GM12874 (cell line): ENCODE measurements at regions not wholly inside any gene's neighbourhood (a gene's known extent, or its start where the extent isn't known, plus 50 kb on each side); places are given as distances from the start of the nearest gene placed in this dataset.

Experiments
- TF ChIP-seq, protein P1 (sequence below): IDR thresholded peaks from 2 replicates; pipeline ENCODE4 v1.5.1; 2011; ENCODE audit warnings: low read depth, mild to moderate bottlenecking, control low read depth, low read length, moderate library complexity; ENCODE audit not compliant: insufficient read depth

DNA sequence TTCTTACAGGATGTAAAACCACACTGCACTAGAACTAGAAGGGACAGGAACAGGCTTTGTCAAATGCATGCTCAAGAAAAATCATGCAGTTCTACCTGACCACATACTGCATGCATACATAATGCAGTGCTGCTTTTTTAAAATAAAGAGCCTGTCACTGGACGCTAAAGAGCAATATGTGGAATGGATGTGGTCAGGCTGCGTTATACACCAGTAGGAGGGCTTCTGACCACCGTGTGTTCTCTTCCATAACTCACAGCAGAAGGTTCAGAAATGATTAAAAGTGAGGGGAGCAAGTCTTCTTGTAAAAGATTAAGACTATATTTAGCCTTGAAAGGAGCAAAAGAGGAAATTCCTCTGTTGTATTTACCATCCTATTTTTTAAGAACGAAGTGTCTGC lies 392.0 kb downstream of the EMP1 start:
- TF ChIP-seq, protein P1, sequence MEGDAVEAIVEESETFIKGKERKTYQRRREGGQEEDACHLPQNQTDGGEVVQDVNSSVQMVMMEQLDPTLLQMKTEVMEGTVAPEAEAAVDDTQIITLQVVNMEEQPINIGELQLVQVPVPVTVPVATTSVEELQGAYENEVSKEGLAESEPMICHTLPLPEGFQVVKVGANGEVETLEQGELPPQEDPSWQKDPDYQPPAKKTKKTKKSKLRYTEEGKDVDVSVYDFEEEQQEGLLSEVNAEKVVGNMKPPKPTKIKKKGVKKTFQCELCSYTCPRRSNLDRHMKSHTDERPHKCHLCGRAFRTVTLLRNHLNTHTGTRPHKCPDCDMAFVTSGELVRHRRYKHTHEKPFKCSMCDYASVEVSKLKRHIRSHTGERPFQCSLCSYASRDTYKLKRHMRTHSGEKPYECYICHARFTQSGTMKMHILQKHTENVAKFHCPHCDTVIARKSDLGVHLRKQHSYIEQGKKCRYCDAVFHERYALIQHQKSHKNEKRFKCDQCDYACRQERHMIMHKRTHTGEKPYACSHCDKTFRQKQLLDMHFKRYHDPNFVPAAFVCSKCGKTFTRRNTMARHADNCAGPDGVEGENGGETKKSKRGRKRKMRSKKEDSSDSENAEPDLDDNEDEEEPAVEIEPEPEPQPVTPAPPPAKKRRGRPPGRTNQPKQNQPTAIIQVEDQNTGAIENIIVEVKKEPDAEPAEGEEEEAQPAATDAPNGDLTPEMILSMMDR, result no peak

DNA sequence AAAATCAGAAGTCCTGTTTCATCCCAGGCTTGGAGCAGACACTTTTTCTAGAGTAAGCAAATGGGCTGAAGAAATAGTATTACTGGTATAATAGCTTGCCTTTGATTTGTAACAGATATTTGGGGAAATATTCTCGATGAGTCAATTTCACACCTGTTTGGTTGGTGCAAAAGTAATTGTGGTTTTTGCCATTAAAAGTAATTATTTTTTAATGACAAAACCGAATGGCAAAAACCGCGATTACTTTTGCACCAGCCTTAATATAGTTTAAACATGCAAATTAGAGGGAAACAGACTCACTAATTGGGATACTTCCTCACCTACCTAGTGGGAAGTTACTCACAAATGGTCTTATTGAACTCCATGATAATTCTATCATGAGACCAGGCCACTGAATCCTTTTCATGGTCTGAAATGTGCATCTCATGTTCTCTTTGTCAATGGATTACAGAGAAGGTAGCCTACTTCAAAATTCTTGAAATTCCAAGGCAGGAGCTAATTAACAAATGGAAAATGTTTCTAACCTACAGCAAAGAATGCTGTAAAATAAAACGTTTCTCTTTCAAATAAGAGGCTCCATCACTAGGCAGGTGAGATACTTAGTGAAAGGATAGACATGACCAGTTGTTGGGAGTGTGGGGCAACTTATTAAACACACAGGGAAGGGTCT lies 391.3 kb downstream of the EMP1 start:
- TF ChIP-seq, protein P1, result no peak

DNA sequence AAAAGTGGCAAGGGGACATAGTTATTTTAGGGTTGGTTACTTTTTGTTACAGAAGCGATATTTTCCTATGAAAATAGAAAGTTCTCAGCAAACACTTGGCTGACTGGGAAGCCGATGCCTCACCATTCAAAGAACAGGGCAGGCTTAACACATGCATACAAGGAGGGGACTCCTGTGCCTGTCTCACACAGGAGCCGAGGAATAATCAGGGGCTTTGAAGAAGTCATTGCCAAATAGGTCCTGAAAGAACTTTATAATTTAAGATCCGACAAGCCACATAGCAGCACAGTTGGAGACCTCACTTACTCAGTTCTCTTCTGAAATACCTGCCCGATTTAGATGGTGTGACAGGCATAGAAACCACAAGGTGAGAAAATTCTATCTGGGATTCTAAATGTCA lies 389.8 kb downstream of the EMP1 start:
- TF ChIP-seq, protein P1, result no peak

DNA sequence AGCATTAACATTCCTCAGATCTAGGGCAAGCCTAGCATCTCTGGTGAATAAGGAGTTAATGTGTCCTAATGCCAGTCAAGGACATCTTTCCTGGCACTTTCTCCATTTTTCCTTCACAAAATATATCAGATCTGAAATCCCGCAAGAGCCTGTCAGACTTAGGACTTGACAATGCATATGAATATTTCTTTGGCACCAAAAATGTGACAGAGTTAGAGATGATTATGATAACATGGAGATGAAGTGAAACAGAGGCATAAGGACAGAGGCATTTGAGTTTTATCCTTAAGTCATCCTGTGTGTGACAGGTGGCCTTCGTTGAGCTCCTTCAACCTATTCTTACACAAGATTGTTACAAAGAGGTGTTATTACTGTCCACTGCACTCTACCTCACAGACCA lies 388.0 kb downstream of the EMP1 start:
- TF ChIP-seq, protein P1, result no peak

DNA sequence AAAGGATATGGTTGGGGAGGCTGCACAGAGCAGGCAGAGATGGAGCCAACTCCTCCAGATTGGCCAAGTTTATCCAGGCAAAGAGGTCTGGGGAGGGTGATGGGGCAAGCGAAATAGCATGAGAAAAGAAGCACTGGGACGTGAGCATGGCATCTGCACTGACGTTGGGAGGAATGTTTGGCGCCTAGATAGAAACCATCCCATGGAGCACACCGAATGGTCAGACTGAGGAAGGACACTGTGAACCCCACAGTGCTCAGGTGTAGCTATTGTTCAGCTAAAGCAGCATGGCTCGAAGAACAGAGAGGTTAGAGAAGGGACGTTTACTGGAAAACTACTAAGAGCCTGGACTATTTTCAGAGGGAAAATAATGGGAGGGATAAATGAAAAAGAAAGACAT lies 387.1 kb downstream of the EMP1 start:
- TF ChIP-seq, protein P1, result no peak

DNA sequence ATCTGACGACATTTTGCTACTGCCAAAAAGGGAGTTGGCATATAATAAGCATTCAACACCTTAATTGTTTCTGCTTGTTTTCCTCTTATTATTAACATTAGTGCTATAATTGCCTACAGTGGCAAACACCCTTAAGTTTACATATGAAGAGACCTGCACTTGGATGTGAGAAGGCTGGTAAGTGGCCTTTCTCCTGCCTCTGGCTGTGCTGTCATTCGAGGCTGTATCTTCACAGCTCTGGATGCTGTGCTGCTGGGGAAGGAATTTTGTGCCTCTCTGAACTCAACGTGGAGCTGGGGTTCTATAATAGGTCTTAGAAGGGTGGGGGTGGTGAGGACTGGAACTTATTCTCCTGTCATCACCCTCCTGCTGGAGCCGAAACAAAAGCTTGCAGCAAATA lies 385.9 kb downstream of the EMP1 start:
- TF ChIP-seq, protein P1, result no peak

DNA sequence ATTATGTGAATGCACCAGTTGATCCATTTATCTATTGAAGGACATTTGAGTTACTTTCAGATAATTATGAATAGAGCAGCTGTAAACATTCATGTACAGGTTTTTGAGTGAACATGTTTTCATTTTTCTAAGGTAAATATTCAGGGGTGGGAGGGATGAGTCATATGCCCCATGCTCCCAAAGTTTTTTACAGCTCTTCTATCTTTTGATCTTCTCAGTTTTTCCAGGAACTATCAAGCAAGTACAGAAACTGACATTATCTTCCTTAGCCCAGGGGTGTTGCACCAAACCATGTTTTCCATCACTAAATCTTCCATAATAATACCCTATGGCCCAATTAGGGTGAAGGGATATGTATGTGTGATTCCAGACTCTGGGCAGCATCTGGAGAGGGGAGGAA lies 384.5 kb downstream of the EMP1 start:
- TF ChIP-seq, protein P1, result no peak
